NCI-H146 (cell line): ENCODE measurements at regions not wholly inside any gene's neighbourhood (a gene's known extent, or its start where the extent isn't known, plus 50 kb on each side); places are given as distances from the start of the nearest gene placed in this dataset.
"Not testable (repeated sequence)": the region's sequence is repeated elsewhere in the genome, so short reads cannot be mapped to it uniquely, and the experiment has no call there.

ENCODE experiments used
- DNase-seq: peaks from one replicate; lab custom pipeline; 2025; lab: John Stamatoyannopoulos, UW

- no peak for DNase-seq
These were observed 562.8 kb upstream of the SALL3 start for GRCh38 chr18:78416853-78417252.

- DNase-seq: no peak
These were observed 561.2 kb upstream of the SALL3 start for GRCh38 chr18:78418379-78418778.

- no peak for DNase-seq
These were observed 560.4 kb upstream of the SALL3 start for GRCh38 chr18:78419171-78419570.

- no peak for DNase-seq
These were observed 559.5 kb upstream of the SALL3 start for GRCh38 chr18:78420116-78420515.

- no peak for DNase-seq
These were observed 558.2 kb upstream of the SALL3 start for GRCh38 chr18:78421392-78421791.

GRCh38 chr18:78422336-78422735 lies 557.3 kb upstream of the SALL3 start:
- DNase-seq: no peak

- DNase-seq: no peak
These were observed 555.8 kb upstream of the SALL3 start for GRCh38 chr18:78423811-78424210.

- DNase-seq: no peak
These were observed 555.1 kb upstream of the SALL3 start for GRCh38 chr18:78424403-78425018.

GRCh38 chr18:78425019-78425412 lies 554.6 kb upstream of the SALL3 start:
- DNase-seq: no peak

- no peak for DNase-seq
These were observed 552.5 kb upstream of the SALL3 start for GRCh38 chr18:78427081-78427480.

GRCh38 chr18:78429127-78430108 lies 550.2 kb upstream of the SALL3 start:
- no peak for DNase-seq

GRCh38 chr18:78430131-78430758 lies 549.4 kb upstream of the SALL3 start:
- peak; percentile 80 for DNase-seq

GRCh38 chr18:78431606-78432005 lies 548.0 kb upstream of the SALL3 start:
- DNase-seq: peak; percentile 25

GRCh38 chr18:78433562-78433961 lies 546.1 kb upstream of the SALL3 start:
- no peak for DNase-seq

- no peak for DNase-seq
These were observed 543.5 kb upstream of the SALL3 start for GRCh38 chr18:78436110-78436509.

- DNase-seq: not testable (repeated sequence)
These were observed 541.4 kb upstream of the SALL3 start for GRCh38 chr18:78438235-78438634.

- DNase-seq: no peak
These were observed 533.7 kb upstream of the SALL3 start for GRCh38 chr18:78445880-78446279.

- no peak for DNase-seq
These were observed 532.4 kb upstream of the SALL3 start for GRCh38 chr18:78447211-78447610.

- DNase-seq: peak; percentile 14
These were observed 531.5 kb upstream of the SALL3 start for GRCh38 chr18:78448106-78448505.

- DNase-seq: no peak
These were observed 531.0 kb upstream of the SALL3 start for GRCh38 chr18:78448591-78448990.

GRCh38 chr18:78454221-78454620 lies 525.4 kb upstream of the SALL3 start:
- DNase-seq: no peak

- DNase-seq: no peak
These were observed 524.2 kb upstream of the SALL3 start for GRCh38 chr18:78455386-78455785.

GRCh38 chr18:78457011-78457410 lies 522.6 kb upstream of the SALL3 start:
- no peak for DNase-seq
